T-cell (primary cell): ENCODE measurements at regions not wholly inside any gene's neighbourhood (a gene's known extent, or its start where the extent isn't known, plus 50 kb on each side); places are given as distances from the start of the nearest gene placed in this dataset.

ENCODE experiments used
- ATAC-seq, 4 experiments: fragments of 200-7000 bp in 3 of 4; fragments of 150-1000 bp in 1 of 4; cut with Tn5 transposase; replicated peaks in 1 of 4; 1 replicate in 3 of 4; 2 replicates in 1 of 4; pipeline ENCODE4 v1.10.0; 2021; ENCODE audit warnings: moderate library complexity in 3 of 4, mild to moderate bottlenecking in 2 of 4, moderate number of reproducible peaks in 1 of 4
- CTCF ChIA-PET, 2 donors: fragments of 300-600 bp; sonication (Branson Sonifier 250); formaldehyde crosslinking; loops; one replicate each; lab custom pipeline; 2022; ENCODE audit warnings: antibody characterized with exemption in 2 of 2; lab: Charles Lee
- POLR2A ChIA-PET, 2 donors: fragments of 300-600 bp; sonication (Branson Sonifier 250); formaldehyde crosslinking; loops; one replicate each; lab custom pipeline; 2022; ENCODE audit warnings: antibody characterized with exemption in 2 of 2; lab: Charles Lee
- DNase-seq, 35 experiments: peaks; one replicate each; pipeline versions ENCODE4 v3.0.0 to v3.0.0-alpha.2; 2013 to 2023
- H3K27ac ChIP-seq: one replicate; pipeline ENCODE4 v1.5.1; 2013; ENCODE audit warnings: low read length
- H3K27me3 ChIP-seq, 2 experiments: replicated peaks in 1 of 2; 1 replicate in 1 of 2; 2 replicates in 1 of 2; pipeline versions ENCODE4 v1.6.1 to v1.7.0; 2013; ENCODE audit warnings: low read length in 1 of 2, mixed read lengths in 1 of 2; ENCODE audit not compliant: control insufficient read depth in 2 of 2, insufficient read depth in 2 of 2; ENCODE audit errors: extremely low read depth in 1 of 2
- H3K36me3 ChIP-seq, 2 donors: 1 replicate in 1 of 2; 2 replicates in 1 of 2; pipeline versions ENCODE4 v1.6.1 to v1.7.0; 2013; ENCODE audit warnings: low read length in 1 of 2; ENCODE audit not compliant: control insufficient read depth in 2 of 2, insufficient read depth in 1 of 2; ENCODE audit errors: extremely low read depth in 1 of 2
- H3K4me1 ChIP-seq, 2 experiments: 1 replicate in 1 of 2; 2 replicates in 1 of 2; pipeline versions ENCODE4 v1.6.1 to v1.7.0; 2013; ENCODE audit warnings: low read length in 2 of 2, mixed read lengths in 1 of 2; ENCODE audit not compliant: insufficient read depth in 2 of 2, control insufficient read depth in 1 of 2; ENCODE audit errors: extremely low read depth in 1 of 2
- H3K4me3 ChIP-seq, 2 donors: 1 replicate in 1 of 2; 2 replicates in 1 of 2; pipeline versions ENCODE4 v1.5.1 to v1.7.0; 2013; ENCODE audit warnings: mild to moderate bottlenecking in 2 of 2, low read length in 1 of 2, moderate library complexity in 1 of 2; ENCODE audit not compliant: control insufficient read depth in 1 of 2; ENCODE audit errors: extremely low read depth in 1 of 2
- H3K9me3 ChIP-seq: 2 replicates; pipeline ENCODE4 v1.7.0; 2013
- H3K27ac Mint-ChIP-seq, 2 donors: one replicate each; pipeline ENCODE4 v1.8.0; 2020 to 2021; ENCODE audit warnings: mild to moderate bottlenecking in 2 of 2, mixed read lengths in 2 of 2
- H3K27me3 Mint-ChIP-seq, 2 donors: one replicate each; pipeline ENCODE4 v1.8.0; 2021 to 2022; ENCODE audit warnings: mixed read lengths in 2 of 2
- H3K36me3 Mint-ChIP-seq: one replicate; pipeline ENCODE4 v1.8.0; 2021; ENCODE audit warnings: mixed read lengths
- H3K4me1 Mint-ChIP-seq, 3 donors: one replicate each; pipeline ENCODE4 v1.8.0; 2020 to 2022; ENCODE audit warnings: mixed read lengths in 3 of 3, mild to moderate bottlenecking in 1 of 3
- H3K4me3 Mint-ChIP-seq, 3 donors: one replicate each; pipeline ENCODE4 v1.8.0; 2020 to 2022; ENCODE audit warnings: mild to moderate bottlenecking in 3 of 3, mixed read lengths in 3 of 3, moderate library complexity in 3 of 3
- H3K9me3 Mint-ChIP-seq, 3 donors: one replicate each; pipeline ENCODE4 v1.8.0; 2020 to 2022; ENCODE audit warnings: mixed read lengths in 3 of 3
- WGBS: methylation state at CpG from one replicate; pipeline ENCODE4 v1.1.5; 2013; ENCODE audit warnings: missing lambda C conversion rate; ENCODE audit not compliant: insufficient coverage; 5-methylcytosine and 5-hydroxymethylcytosine counted together

- H3K4me1 ChIP-seq, result peaks cover 0 to 4% of the 10 kb centered on the region in 2 experiments
- CTCF ChIA-PET, result no interaction called here
Measured at GRCh38 chr9:85423422-85423821, 318.3 kb downstream of the AGTPBP1 start.

GRCh38 chr9:85421641-85422040 is 320.1 kb downstream of the AGTPBP1 start:
- CTCF ChIA-PET, result no interaction called here
- WGBS, result 90% methylated on average over 2 of the region's 5 CpGs

More at GRCh38 chr9:85423422-85423821, 318.3 kb downstream of the AGTPBP1 start:
- Histone ChIP-seq H3K27me3 (peaks cover 0 to 6% of the 10 kb centered on the region in 2 experiments), H3K27ac (no peak overlapping the region), H3K9me3 (no peaks in the 10 kb centered on the region), H3K36me3 (no peaks in the 10 kb centered on the region), H3K4me3 (no peak overlapping the region)
- DNase-seq (no peak), ATAC-seq (no peak)
- Mint-ChIP-seq H3K27me3 (peaks cover 27 to 30% of the 10 kb centered on the region in 2 donors), H3K36me3 (no peaks in the 10 kb centered on the region), H3K4me1 (peaks cover 2 to 6% (median 5%) of the 10 kb centered on the region in 3 donors), H3K4me3 (no peak overlapping the region), H3K27ac (no peak overlapping the region), H3K9me3 (peaks cover 0 to 5% (median 0%) of the 10 kb centered on the region in 3 donors)
- POLR2A ChIA-PET, result no interaction called here
- no CpG with 5 or more reads among the region's 1 CpG for WGBS

GRCh38 chr9:85420750-85421149 is 321.0 kb downstream of the AGTPBP1 start:
- Mint-ChIP-seq H3K36me3 (no peaks in the 10 kb centered on the region), H3K27me3 (peaks cover 9% of the 10 kb centered on the region in 2 donors), H3K4me3 (no peak overlapping the region), H3K27ac (no peak overlapping the region), H3K4me1 (peaks cover 2 to 6% (median 5%) of the 10 kb centered on the region in 3 donors), H3K9me3 (peaks cover 0 to 5% (median 0%) of the 10 kb centered on the region in 3 donors)
- no CpG with 5 or more reads among the region's 4 CpGs for WGBS
- H3K27ac ChIP-seq, result no peak overlapping the region
- H3K4me3 ChIP-seq, result no peak overlapping the region
- H3K36me3 ChIP-seq, result no peaks in the 10 kb centered on the region
- no peak for DNase-seq
- ChIA-PET POLR2A (no interaction called here), CTCF (no interaction called here)
- H3K4me1 ChIP-seq, result peaks cover 0 to 4% of the 10 kb centered on the region in 2 experiments
- H3K9me3 ChIP-seq, result no peaks in the 10 kb centered on the region
- H3K27me3 ChIP-seq, result peaks cover 0 to 2% of the 10 kb centered on the region in 2 experiments
- ATAC-seq, result no peak

More at GRCh38 chr9:85421641-85422040, 320.1 kb downstream of the AGTPBP1 start:
- Histone ChIP-seq H3K27ac (no peak overlapping the region), H3K4me1 (peaks cover 0 to 4% of the 10 kb centered on the region in 2 experiments), H3K27me3 (peaks cover 0 to 6% of the 10 kb centered on the region in 2 experiments), H3K4me3 (no peak overlapping the region), H3K9me3 (no peaks in the 10 kb centered on the region), H3K36me3 (no peaks in the 10 kb centered on the region)
- H3K27me3 Mint-ChIP-seq, result peaks cover 13 to 14% of the 10 kb centered on the region in 2 donors
- no peak overlapping the region for H3K27ac Mint-ChIP-seq
- DNase-seq, result no peak
- ATAC-seq, result no peak
- H3K4me1 Mint-ChIP-seq, result peaks cover 2 to 6% (median 5%) of the 10 kb centered on the region in 3 donors
- POLR2A ChIA-PET, result no interaction called here
- H3K9me3 Mint-ChIP-seq, result peaks cover 0 to 5% (median 0%) of the 10 kb centered on the region in 3 donors
- H3K36me3 Mint-ChIP-seq, result no peaks in the 10 kb centered on the region
- no peak overlapping the region for H3K4me3 Mint-ChIP-seq

GRCh38 chr9:85417674-85418073 is 324.1 kb downstream of the AGTPBP1 start:
- Histone ChIP-seq H3K4me1 (peaks cover 0 to 4% of the 10 kb centered on the region in 2 experiments), H3K27me3 (peaks cover 0 to 2% of the 10 kb centered on the region in 2 experiments), H3K4me3 (no peak overlapping the region), H3K36me3 (no peaks in the 10 kb centered on the region), H3K9me3 (no peaks in the 10 kb centered on the region), H3K27ac (no peak overlapping the region)
- Mint-ChIP-seq H3K4me1 (peaks cover 0 to 6% (median 5%) of the 10 kb centered on the region in 3 donors), H3K4me3 (no peak overlapping the region), H3K9me3 (no peaks in the 10 kb centered on the region), H3K27me3 (peaks cover 2 to 8% of the 10 kb centered on the region in 2 donors), H3K36me3 (no peaks in the 10 kb centered on the region), H3K27ac (no peak overlapping the region)
- WGBS, result no CpG with 5 or more reads among the region's 3 CpGs
- DNase-seq (no peak), ATAC-seq (no peak)
- POLR2A ChIA-PET, result no interaction called here
- CTCF ChIA-PET, result no interaction called here

- no peak overlapping the region for H3K4me3 ChIP-seq
- no peak overlapping the region for H3K27ac Mint-ChIP-seq
- ATAC-seq (no peak), DNase-seq (no peak)
- H3K4me1 ChIP-seq, result peaks cover 0 to 4% of the 10 kb centered on the region in 2 experiments
- no peak overlapping the region for H3K27ac ChIP-seq
- no peaks in the 10 kb centered on the region for H3K9me3 ChIP-seq
- peaks cover 0 to 6% (median 5%) of the 10 kb centered on the region in 3 donors for H3K4me1 Mint-ChIP-seq
- H3K36me3 ChIP-seq, result no peaks in the 10 kb centered on the region
- peaks cover 0 to 8% of the 10 kb centered on the region in 2 donors for H3K27me3 Mint-ChIP-seq
- no peaks in the 10 kb centered on the region for H3K36me3 Mint-ChIP-seq
- POLR2A ChIA-PET, result no interaction called here
- no peaks in the 10 kb centered on the region for H3K9me3 Mint-ChIP-seq
- CTCF ChIA-PET, result no interaction called here
- no peak overlapping the region for H3K4me3 Mint-ChIP-seq
- peaks cover 0 to 2% of the 10 kb centered on the region in 2 experiments for H3K27me3 ChIP-seq
- WGBS, result no CpG with 5 or more reads among the region's 1 CpG
Measured at GRCh38 chr9:85416715-85417114, 325.0 kb downstream of the AGTPBP1 start.

GRCh38 chr9:85414390-85414789 is 327.4 kb downstream of the AGTPBP1 start:
- no peaks in the 10 kb centered on the region for H3K36me3 Mint-ChIP-seq
- Histone ChIP-seq H3K4me3 (no peak overlapping the region), H3K9me3 (no peaks in the 10 kb centered on the region), H3K4me1 (no peaks in the 10 kb centered on the region), H3K27ac (no peak overlapping the region), H3K36me3 (no peaks in the 10 kb centered on the region), H3K27me3 (peaks cover 0 to 2% of the 10 kb centered on the region in 2 experiments)
- H3K27ac Mint-ChIP-seq, result no peak overlapping the region
- WGBS, result 47% methylated on average over 3 of the region's 5 CpGs
- no peak overlapping the region for H3K4me3 Mint-ChIP-seq
- no peaks in the 10 kb centered on the region for H3K4me1 Mint-ChIP-seq
- peaks cover 3 to 8% of the 10 kb centered on the region in 2 donors for H3K27me3 Mint-ChIP-seq
- no peak for DNase-seq
- ChIA-PET POLR2A (no interaction called here), CTCF (no interaction called here)
- ATAC-seq, result no peak
- no peaks in the 10 kb centered on the region for H3K9me3 Mint-ChIP-seq
